Stimulated activated memory B cell treated with anti-CD40 and anti-IgM and Interleukin-4, amounts not matched to agents 10 μg/mL and 1 μg/mL and 100 μg/mL, for 72 hours (primary cell): ENCODE measurements at regions not wholly inside any gene's neighbourhood (a gene's known extent, or its start where the extent isn't known, plus 50 kb on each side); places are given as distances from the start of the nearest gene placed in this dataset.

Experiments used
- ATAC-seq: fragments of 150-1000 bp; cut with Tn5 transposase; 2 replicates; pipeline ENCODE4 v1.10.0; 2021
- H3K27ac Mint-ChIP-seq: one replicate; pipeline ENCODE4 v1.8.0; 2022; ENCODE audit warnings: mild to moderate bottlenecking, mixed read lengths
- H3K27me3 Mint-ChIP-seq: one replicate; pipeline ENCODE4 v1.8.0; 2022; ENCODE audit warnings: mixed read lengths
- H3K36me3 Mint-ChIP-seq: one replicate; pipeline ENCODE4 v1.8.0; 2022; ENCODE audit warnings: mixed read lengths
- H3K4me1 Mint-ChIP-seq: one replicate; pipeline ENCODE4 v1.8.0; 2022; ENCODE audit warnings: mixed read lengths
- H3K4me3 Mint-ChIP-seq: one replicate; pipeline ENCODE4 v1.8.0; 2022; ENCODE audit warnings: mild to moderate bottlenecking, moderate library complexity, mixed read lengths
- H3K9me3 Mint-ChIP-seq: one replicate; pipeline ENCODE4 v1.8.0; 2022; ENCODE audit warnings: mixed read lengths

GRCh38 chr2:117635481-117635880 lies 179.0 kb upstream of the DDX18 start:
- no peak overlapping the region for H3K4me3 Mint-ChIP-seq
- H3K36me3 Mint-ChIP-seq: no peaks in the 10 kb centered on the region
- peaks cover 3% of the 10 kb centered on the region for H3K9me3 Mint-ChIP-seq
- no peaks in the 10 kb centered on the region for H3K4me1 Mint-ChIP-seq
- no peaks in the 10 kb centered on the region for H3K27me3 Mint-ChIP-seq
- no peak overlapping the region for H3K27ac Mint-ChIP-seq
- no peak for ATAC-seq

GRCh38 chr2:117639401-117639800 lies 175.1 kb upstream of the DDX18 start:
- no peaks in the 10 kb centered on the region for H3K27me3 Mint-ChIP-seq
- ATAC-seq: no peak
- H3K27ac Mint-ChIP-seq: no peak overlapping the region
- H3K9me3 Mint-ChIP-seq: peaks cover 3% of the 10 kb centered on the region
- no peaks in the 10 kb centered on the region for H3K4me1 Mint-ChIP-seq
- no peaks in the 10 kb centered on the region for H3K36me3 Mint-ChIP-seq
- no peak overlapping the region for H3K4me3 Mint-ChIP-seq

GRCh38 chr2:117644403-117644802 lies 170.1 kb upstream of the DDX18 start:
- H3K27me3 Mint-ChIP-seq: no peaks in the 10 kb centered on the region
- no peaks in the 10 kb centered on the region for H3K36me3 Mint-ChIP-seq
- no peak overlapping the region for H3K4me3 Mint-ChIP-seq

GRCh38 chr2:117645458-117645857 lies 169.0 kb upstream of the DDX18 start:
- Mint-ChIP-seq H3K4me1 (no peaks in the 10 kb centered on the region), H3K4me3 (no peak overlapping the region), H3K9me3 (no peaks in the 10 kb centered on the region), H3K27ac (no peak overlapping the region), H3K27me3 (no peaks in the 10 kb centered on the region), H3K36me3 (no peaks in the 10 kb centered on the region)
- no peak for ATAC-seq

More at GRCh38 chr2:117644403-117644802, 170.1 kb upstream of the DDX18 start:
- ATAC-seq: no peak
- no peaks in the 10 kb centered on the region for H3K4me1 Mint-ChIP-seq
- H3K9me3 Mint-ChIP-seq: no peaks in the 10 kb centered on the region
- H3K27ac Mint-ChIP-seq: no peak overlapping the region

- H3K27me3 Mint-ChIP-seq: no peaks in the 10 kb centered on the region
- no peaks in the 10 kb centered on the region for H3K36me3 Mint-ChIP-seq
- no peaks in the 10 kb centered on the region for H3K9me3 Mint-ChIP-seq
- ATAC-seq: no peak
- no peaks in the 10 kb centered on the region for H3K4me1 Mint-ChIP-seq
- H3K27ac Mint-ChIP-seq: no peak overlapping the region
- H3K4me3 Mint-ChIP-seq: no peak overlapping the region
Observed at GRCh38 chr2:117646099-117646498, 168.4 kb upstream of the DDX18 start.

- no peaks in the 10 kb centered on the region for H3K36me3 Mint-ChIP-seq
- H3K4me3 Mint-ChIP-seq: no peak overlapping the region
- no peaks in the 10 kb centered on the region for H3K4me1 Mint-ChIP-seq
- H3K27ac Mint-ChIP-seq: no peak overlapping the region
- ATAC-seq: no peak
- H3K9me3 Mint-ChIP-seq: no peaks in the 10 kb centered on the region
- no peaks in the 10 kb centered on the region for H3K27me3 Mint-ChIP-seq
Observed at GRCh38 chr2:117646872-117647271, 167.6 kb upstream of the DDX18 start.

GRCh38 chr2:117656546-117656945 lies 157.9 kb upstream of the DDX18 start:
- ATAC-seq: no peak
- Mint-ChIP-seq H3K27me3 (no peaks in the 10 kb centered on the region), H3K9me3 (peaks cover 4% of the 10 kb centered on the region), H3K4me1 (no peaks in the 10 kb centered on the region), H3K36me3 (no peaks in the 10 kb centered on the region), H3K27ac (no peak overlapping the region), H3K4me3 (no peak overlapping the region)

- H3K9me3 Mint-ChIP-seq: no peaks in the 10 kb centered on the region
- no peaks in the 10 kb centered on the region for H3K27me3 Mint-ChIP-seq
- H3K27ac Mint-ChIP-seq: no peak overlapping the region
- ATAC-seq: no peak
- no peak overlapping the region for H3K4me3 Mint-ChIP-seq
- H3K4me1 Mint-ChIP-seq: no peaks in the 10 kb centered on the region
- no peaks in the 10 kb centered on the region for H3K36me3 Mint-ChIP-seq
Observed at GRCh38 chr2:117661619-117662018, 152.9 kb upstream of the DDX18 start.

- H3K4me3 Mint-ChIP-seq: no peak overlapping the region
- no peaks in the 10 kb centered on the region for H3K9me3 Mint-ChIP-seq
- H3K4me1 Mint-ChIP-seq: no peaks in the 10 kb centered on the region
- H3K27ac Mint-ChIP-seq: no peak overlapping the region
- H3K27me3 Mint-ChIP-seq: no peaks in the 10 kb centered on the region
- no peak for ATAC-seq
- no peaks in the 10 kb centered on the region for H3K36me3 Mint-ChIP-seq
Observed at GRCh38 chr2:117674172-117674571, 140.3 kb upstream of the DDX18 start.

- ATAC-seq: no peak
- H3K27me3 Mint-ChIP-seq: no peaks in the 10 kb centered on the region
- H3K4me3 Mint-ChIP-seq: no peak overlapping the region
- H3K27ac Mint-ChIP-seq: no peak overlapping the region
- H3K36me3 Mint-ChIP-seq: no peaks in the 10 kb centered on the region
- no peaks in the 10 kb centered on the region for H3K9me3 Mint-ChIP-seq
- no peaks in the 10 kb centered on the region for H3K4me1 Mint-ChIP-seq
Observed at GRCh38 chr2:117679952-117680351, 134.5 kb upstream of the DDX18 start.

- Mint-ChIP-seq H3K4me3 (no peak overlapping the region), H3K27ac (no peak overlapping the region), H3K36me3 (no peaks in the 10 kb centered on the region), H3K27me3 (no peaks in the 10 kb centered on the region), H3K9me3 (no peaks in the 10 kb centered on the region), H3K4me1 (no peaks in the 10 kb centered on the region)
- ATAC-seq: no peak
Observed at GRCh38 chr2:117684919-117685318, 129.6 kb upstream of the DDX18 start.

GRCh38 chr2:117686699-117687098 lies 127.8 kb upstream of the DDX18 start:
- no peak for ATAC-seq
- Mint-ChIP-seq H3K27me3 (no peaks in the 10 kb centered on the region), H3K4me1 (no peaks in the 10 kb centered on the region), H3K27ac (no peak overlapping the region), H3K36me3 (no peaks in the 10 kb centered on the region), H3K4me3 (no peak overlapping the region), H3K9me3 (no peaks in the 10 kb centered on the region)

GRCh38 chr2:117691595-117691994 lies 122.9 kb upstream of the DDX18 start:
- Mint-ChIP-seq H3K36me3 (no peaks in the 10 kb centered on the region), H3K9me3 (no peaks in the 10 kb centered on the region), H3K27me3 (no peaks in the 10 kb centered on the region), H3K4me1 (no peaks in the 10 kb centered on the region), H3K27ac (no peak overlapping the region), H3K4me3 (no peak overlapping the region)
- ATAC-seq: no peak

- H3K27ac Mint-ChIP-seq: no peak overlapping the region
- no peak overlapping the region for H3K4me3 Mint-ChIP-seq
Observed at GRCh38 chr2:117692001-117692763, 122.3 kb upstream of the DDX18 start.

GRCh38 chr2:117693154-117693553 lies 121.3 kb upstream of the DDX18 start:
- no peak for ATAC-seq
- H3K27ac Mint-ChIP-seq: no peak overlapping the region
- H3K9me3 Mint-ChIP-seq: no peaks in the 10 kb centered on the region
- H3K27me3 Mint-ChIP-seq: no peaks in the 10 kb centered on the region
- no peaks in the 10 kb centered on the region for H3K36me3 Mint-ChIP-seq
- H3K4me1 Mint-ChIP-seq: no peaks in the 10 kb centered on the region
- no peak overlapping the region for H3K4me3 Mint-ChIP-seq

More at GRCh38 chr2:117692001-117692763, 122.3 kb upstream of the DDX18 start:
- H3K9me3 Mint-ChIP-seq: no peaks in the 10 kb centered on the region
- H3K27me3 Mint-ChIP-seq: no peaks in the 10 kb centered on the region
- no peak for ATAC-seq
- no peaks in the 10 kb centered on the region for H3K36me3 Mint-ChIP-seq
- H3K4me1 Mint-ChIP-seq: no peaks in the 10 kb centered on the region

- no peaks in the 10 kb centered on the region for H3K36me3 Mint-ChIP-seq
- H3K4me1 Mint-ChIP-seq: no peaks in the 10 kb centered on the region
- no peak overlapping the region for H3K27ac Mint-ChIP-seq
- no peaks in the 10 kb centered on the region for H3K9me3 Mint-ChIP-seq
- ATAC-seq: no peak
- H3K4me3 Mint-ChIP-seq: no peak overlapping the region
- no peaks in the 10 kb centered on the region for H3K27me3 Mint-ChIP-seq
Observed at GRCh38 chr2:117693651-117694050, 120.8 kb upstream of the DDX18 start.
